ENCODE measurements at regions not wholly inside any gene's neighbourhood (a gene's known extent, or its start where the extent isn't known, plus 50 kb on each side); places are given as distances from the start of the nearest gene placed in this dataset.

GRCh38 chr2:146305164-146305563 lies 1539.7 kb upstream of the ACVR2A start:
- no peaks in the 10 kb centered on the region for H3K27me3 Mint-ChIP-seq
- no peak for TF ChIP-seq CTCF (IDR thresholded peaks at IDR 0.05)

GRCh38 chr2:146301287-146301686 lies 1543.5 kb upstream of the ACVR2A start:
- Mint-ChIP-seq H3K4me3 (no peak overlapping the region), H3K27me3 (no peaks in the 10 kb centered on the region), H3K36me3 (ENCODE audit: low read depth) (no peaks in the 10 kb centered on the region), H3K4me1 (ENCODE audit: low read depth) (no peaks in the 10 kb centered on the region), H3K27ac (no peak overlapping the region), H3K9me3 (peaks cover 23% of the 10 kb centered on the region)
- no peak for TF ChIP-seq CTCF (IDR thresholded peaks at IDR 0.05)
- intact Hi-C loops (cut with DNase I, micrococcal nuclease), result no loop called here
- Histone ChIP-seq H3K4me1 (ENCODE audit: insufficient read depth, low read length) (no peaks in the 10 kb centered on the region), H3K27ac (ENCODE audit: low read depth in 1 of 2, low read length in 2 of 2) (no peak overlapping the region), H3K36me3 (ENCODE audit: insufficient read depth, low read length) (no peaks in the 10 kb centered on the region), H3K27me3 (ENCODE audit: control insufficient read depth in 1 of 2, insufficient read depth in 2 of 2, low read length in 2 of 2) (no peaks in the 10 kb centered on the region), H3K4me3 (ENCODE audit: low read length) (no peak overlapping the region), H3K9me3 (ENCODE audit: control insufficient read depth in 1 of 2, insufficient read depth in 1 of 2, low read length in 2 of 2) (no peaks in the 10 kb centered on the region)
- ChIA-PET POLR2A (no interaction called here), CTCF (interaction anchor here (0.6 kb wide), 1 partner anchor 1058 kb away, joined by 3 read pairs; no protein-coding TSS in a partner anchor)
- no peak for DNase-seq
- no peak for ATAC-seq (ENCODE audit: poor library complexity)

More at GRCh38 chr2:146305164-146305563, 1539.7 kb upstream of the ACVR2A start:
- Histone ChIP-seq H3K4me3 (ENCODE audit: low read length) (no peak overlapping the region), H3K36me3 (ENCODE audit: insufficient read depth, low read length) (no peaks in the 10 kb centered on the region), H3K27ac (ENCODE audit: low read depth in 1 of 2, low read length in 2 of 2) (no peak overlapping the region), H3K4me1 (ENCODE audit: insufficient read depth, low read length) (no peaks in the 10 kb centered on the region), H3K9me3 (ENCODE audit: control insufficient read depth in 1 of 2, insufficient read depth in 1 of 2, low read length in 2 of 2) (peaks cover 0 to 5% of the 10 kb centered on the region in 2 experiments), H3K27me3 (ENCODE audit: control insufficient read depth in 1 of 2, insufficient read depth in 2 of 2, low read length in 2 of 2) (no peaks in the 10 kb centered on the region)
- POLR2A ChIA-PET, result no interaction called here
- CTCF ChIA-PET, result no interaction called here
- Mint-ChIP-seq H3K9me3 (peaks cover 16% of the 10 kb centered on the region), H3K4me1 (ENCODE audit: low read depth) (no peaks in the 10 kb centered on the region), H3K27ac (no peak overlapping the region), H3K4me3 (no peak overlapping the region), H3K36me3 (ENCODE audit: low read depth) (no peaks in the 10 kb centered on the region)
- ATAC-seq (ENCODE audit: poor library complexity) (no peak), DNase-seq (no peak)
- intact Hi-C loops (cut with DNase I, micrococcal nuclease), result no loop called here

GRCh38 chr2:146295080-146295670 lies 1549.7 kb upstream of the ACVR2A start:
- ATAC-seq (ENCODE audit: poor library complexity), result no peak
- no peaks in the 10 kb centered on the region for H3K27me3 ChIP-seq (ENCODE audit: control insufficient read depth in 1 of 2, insufficient read depth in 2 of 2, low read length in 2 of 2)
- no peaks in the 10 kb centered on the region for H3K4me1 ChIP-seq (ENCODE audit: insufficient read depth, low read length)
- H3K4me1 Mint-ChIP-seq (ENCODE audit: low read depth), result no peaks in the 10 kb centered on the region
- no peak overlapping the region for H3K27ac ChIP-seq (ENCODE audit: low read depth in 1 of 2, low read length in 2 of 2)
- no peaks in the 10 kb centered on the region for H3K36me3 Mint-ChIP-seq (ENCODE audit: low read depth)
- H3K4me3 Mint-ChIP-seq, result no peak overlapping the region
- no peaks in the 10 kb centered on the region for H3K9me3 ChIP-seq (ENCODE audit: control insufficient read depth in 1 of 2, insufficient read depth in 1 of 2, low read length in 2 of 2)
- no peaks in the 10 kb centered on the region for H3K27me3 Mint-ChIP-seq
- no peak overlapping the region for H3K27ac Mint-ChIP-seq
- peaks cover 10% of the 10 kb centered on the region for H3K9me3 Mint-ChIP-seq
- intact Hi-C loops (cut with DNase I, micrococcal nuclease), result no loop called here
- H3K4me3 ChIP-seq (ENCODE audit: low read length), result no peak overlapping the region
- ChIA-PET CTCF (no interaction called here), POLR2A (no interaction called here)
- no peaks in the 10 kb centered on the region for H3K36me3 ChIP-seq (ENCODE audit: insufficient read depth, low read length)
- TF ChIP-seq CTCF (IDR thresholded peaks at IDR 0.05), result no peak
- no peak for DNase-seq
